GM19240 (cell line): ENCODE measurements at regions not wholly inside any gene's neighbourhood (a gene's known extent, or its start where the extent isn't known, plus 50 kb on each side); places are given as distances from the start of the nearest gene placed in this dataset.

Source experiments
- DNase-seq: peaks from one replicate; pipeline ENCODE4 v3.0.0; 2011; ENCODE audit warnings: low spot score; ENCODE audit not compliant: insufficient read length

DNA sequence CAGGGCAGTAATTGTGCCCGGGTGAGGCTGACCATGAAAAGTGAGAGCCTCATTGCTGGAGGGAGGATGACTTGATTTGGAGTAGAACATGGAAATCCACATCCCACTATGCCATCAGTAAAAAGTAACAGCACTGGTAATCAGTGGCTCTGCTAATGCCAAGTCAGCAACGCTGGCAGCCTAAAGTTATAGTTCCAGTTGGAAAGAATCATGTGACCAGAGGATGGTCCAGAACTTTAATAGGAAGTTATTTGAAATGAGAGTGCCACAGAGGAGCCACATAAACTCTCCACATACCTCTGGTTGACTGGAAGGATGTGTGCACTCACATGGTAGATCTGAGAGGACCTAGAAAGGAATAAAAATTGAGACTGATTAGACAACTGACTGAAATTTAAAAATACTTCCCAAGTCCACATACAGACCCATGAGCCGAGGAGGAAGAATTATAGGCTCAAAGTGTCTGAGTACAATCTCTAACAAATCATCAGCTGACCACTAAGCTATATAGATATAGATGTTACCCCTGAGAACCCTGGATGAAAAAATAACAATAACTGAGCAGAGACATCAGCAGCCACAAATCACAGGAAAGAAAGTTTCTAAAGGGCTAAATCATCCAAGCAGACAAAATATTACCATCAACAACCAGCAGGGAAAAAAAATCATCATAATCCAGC lies 346.8 kb downstream of the STK39 start:
- DNase-seq: no peak

DNA sequence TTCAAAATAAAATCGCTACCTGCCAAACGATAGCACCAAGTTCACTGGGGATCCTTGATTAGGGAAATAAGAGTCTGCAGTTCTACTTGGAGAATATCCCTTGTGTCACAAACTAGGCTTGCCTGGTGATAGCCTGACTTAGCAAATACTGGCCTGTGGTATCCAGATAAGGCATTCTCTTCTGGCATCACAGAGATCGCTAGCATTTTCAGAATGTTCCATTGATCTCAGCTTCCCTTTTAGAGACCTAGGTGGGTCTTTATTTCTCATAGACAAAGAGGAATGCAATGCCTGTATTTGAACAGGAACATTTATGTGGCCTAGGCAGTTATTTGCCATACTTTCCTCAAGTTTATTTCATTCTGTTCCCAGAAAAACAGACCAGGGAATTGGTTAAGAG lies 349.1 kb downstream of the STK39 start:
- no peak for DNase-seq

DNA sequence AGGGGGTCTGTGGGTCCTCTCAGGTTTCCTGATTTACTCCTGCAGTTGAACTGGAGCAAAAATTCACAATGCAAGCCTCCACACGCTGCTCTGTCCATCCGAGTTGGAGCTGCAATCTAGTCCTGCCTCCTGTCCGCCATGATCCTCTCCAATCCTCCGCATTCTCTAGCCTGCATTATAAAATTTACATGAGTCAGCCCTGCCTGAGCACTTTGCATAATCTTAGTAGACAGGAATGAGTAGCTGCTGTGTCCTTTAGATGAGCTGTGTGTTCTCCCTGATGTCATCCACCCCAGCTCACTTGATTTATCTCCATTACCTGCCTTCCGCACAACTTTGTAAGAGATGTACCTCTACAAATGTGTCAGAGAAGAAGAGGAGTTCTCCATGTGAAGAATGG lies 355.6 kb downstream of the STK39 start:
- DNase-seq: no peak

DNA sequence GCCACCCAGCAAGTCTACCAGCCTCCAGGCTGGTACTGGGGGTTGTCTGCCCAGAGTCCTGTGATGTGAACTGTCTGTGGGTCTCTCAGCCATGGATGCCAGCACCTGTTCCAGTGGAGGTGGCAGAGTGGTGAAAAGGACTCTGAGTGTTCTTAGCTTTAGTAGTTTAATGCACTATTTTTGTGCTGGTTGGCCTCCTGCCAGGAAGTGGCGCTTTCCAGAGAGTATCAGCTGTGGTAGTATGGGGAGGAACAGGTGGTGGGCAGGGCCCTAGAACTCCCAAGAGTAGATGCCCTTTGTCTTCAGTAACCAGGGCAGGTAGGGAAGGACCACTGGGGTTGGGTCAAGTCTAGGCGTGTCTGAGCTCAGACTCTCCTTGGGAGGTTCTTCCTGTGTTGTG lies 356.7 kb downstream of the STK39 start:
- no peak for DNase-seq

DNA sequence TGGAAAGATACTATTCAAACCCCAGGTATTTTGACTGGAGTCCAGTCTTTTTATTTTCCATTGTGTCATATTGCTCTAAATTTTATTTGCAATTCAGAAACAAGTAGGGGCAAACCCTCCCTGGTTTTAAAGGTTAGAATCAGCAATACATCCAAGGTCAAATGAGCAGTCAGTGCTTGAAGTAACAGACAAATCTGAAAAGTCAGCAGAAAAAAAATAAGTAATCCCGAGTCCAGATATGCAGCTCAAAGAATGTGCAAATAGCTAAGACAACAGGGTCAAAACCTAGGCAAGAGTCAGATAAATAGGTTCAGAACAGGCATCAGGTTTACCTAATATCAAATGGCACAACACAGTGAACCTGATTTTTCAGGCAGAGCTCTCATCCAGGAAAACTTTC lies 367.0 kb downstream of the STK39 start:
- no peak for DNase-seq

DNA sequence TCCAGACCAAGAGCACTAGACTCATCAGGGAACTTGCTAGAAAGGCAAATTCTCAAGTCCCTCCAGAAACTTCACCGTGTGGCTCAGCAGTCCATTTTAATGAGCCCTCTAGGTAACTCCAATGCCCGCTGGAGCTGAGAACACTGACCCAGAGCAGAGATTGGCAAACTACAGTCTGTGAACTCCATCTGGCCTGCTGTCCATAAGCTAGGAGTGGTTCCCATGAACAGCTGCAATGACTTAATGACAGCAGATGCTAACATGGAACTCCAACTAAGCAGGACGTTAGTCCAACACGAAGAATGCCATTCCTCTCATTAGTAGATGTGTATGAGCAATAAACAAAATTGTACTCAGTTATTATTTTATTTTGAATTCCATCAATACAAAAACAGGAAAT lies 371.9 kb downstream of the STK39 start:
- DNase-seq: no peak

DNA sequence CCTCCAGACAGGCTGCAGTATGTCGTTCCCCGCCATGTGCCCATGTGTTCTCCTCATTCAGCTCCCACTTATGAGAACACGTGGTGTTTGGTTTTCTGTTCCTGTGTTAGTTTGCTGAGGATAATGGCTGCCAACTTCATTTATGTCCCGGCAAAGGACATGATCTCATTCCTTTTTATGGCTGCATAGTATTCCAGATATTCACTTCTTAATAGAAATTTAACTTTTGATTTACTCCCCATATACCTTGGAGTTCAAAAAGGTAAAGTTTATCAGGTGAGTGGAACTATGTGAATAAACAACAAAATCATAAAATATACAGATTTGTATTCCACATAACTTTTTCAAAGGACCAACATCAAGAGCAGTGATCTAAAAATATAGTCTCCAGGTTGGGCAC lies 372.6 kb downstream of the STK39 start:
- no peak for DNase-seq

DNA sequence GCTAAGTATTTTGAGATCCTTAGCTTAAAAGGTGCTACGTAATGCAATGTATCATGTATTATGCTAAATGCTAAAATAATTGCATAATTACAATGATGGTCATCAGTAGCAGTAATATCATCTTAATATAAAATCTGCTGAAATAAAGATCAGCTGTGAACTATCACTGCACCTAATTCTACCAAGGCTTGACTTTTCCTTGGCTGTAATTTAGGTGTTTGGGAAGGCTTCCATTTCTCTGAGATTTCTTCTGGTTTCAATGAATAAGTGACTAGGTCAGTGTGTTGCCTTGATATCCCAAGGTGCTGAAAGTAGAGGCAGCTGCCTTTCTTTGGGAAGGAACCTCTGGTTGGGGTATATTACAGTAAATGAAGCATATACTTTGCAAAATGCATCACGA lies 376.1 kb downstream of the STK39 start:
- DNase-seq: no peak

DNA sequence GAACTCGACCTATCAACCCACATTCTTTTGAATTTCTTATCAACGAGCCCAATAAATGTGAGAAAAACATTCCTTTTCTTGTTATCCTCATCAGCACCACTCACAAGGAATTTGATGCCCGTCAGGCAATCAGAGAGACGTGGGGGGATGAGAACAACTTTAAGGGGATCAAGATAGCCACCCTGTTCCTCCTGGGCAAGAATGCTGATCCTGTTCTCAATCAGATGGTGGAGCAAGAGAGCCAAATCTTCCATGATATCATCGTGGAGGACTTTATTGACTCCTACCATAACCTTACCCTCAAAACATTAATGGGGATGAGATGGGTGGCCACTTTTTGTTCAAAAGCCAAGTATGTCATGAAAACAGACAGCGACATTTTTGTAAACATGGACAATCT lies 378.2 kb downstream of the STK39 start:
- DNase-seq: no peak

DNA sequence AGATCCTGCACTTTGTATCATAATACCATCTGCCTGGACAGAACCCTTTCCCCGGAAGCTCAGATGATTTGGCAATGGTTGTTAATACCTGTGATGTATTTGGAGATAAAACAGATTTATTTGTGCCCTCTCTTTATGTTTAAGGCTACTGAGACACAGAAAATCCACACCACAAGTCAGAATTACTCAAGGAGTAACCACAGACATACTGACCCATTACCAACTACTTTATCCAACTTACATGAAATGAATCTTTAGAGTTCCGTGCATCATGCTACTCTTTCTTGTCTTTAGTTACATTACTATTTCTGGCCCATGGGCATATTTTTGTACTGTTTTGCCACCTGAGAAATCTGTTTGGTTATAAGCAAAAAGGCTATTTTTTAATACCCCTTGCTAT lies 384.0 kb downstream of the STK39 start:
- DNase-seq: no peak

DNA sequence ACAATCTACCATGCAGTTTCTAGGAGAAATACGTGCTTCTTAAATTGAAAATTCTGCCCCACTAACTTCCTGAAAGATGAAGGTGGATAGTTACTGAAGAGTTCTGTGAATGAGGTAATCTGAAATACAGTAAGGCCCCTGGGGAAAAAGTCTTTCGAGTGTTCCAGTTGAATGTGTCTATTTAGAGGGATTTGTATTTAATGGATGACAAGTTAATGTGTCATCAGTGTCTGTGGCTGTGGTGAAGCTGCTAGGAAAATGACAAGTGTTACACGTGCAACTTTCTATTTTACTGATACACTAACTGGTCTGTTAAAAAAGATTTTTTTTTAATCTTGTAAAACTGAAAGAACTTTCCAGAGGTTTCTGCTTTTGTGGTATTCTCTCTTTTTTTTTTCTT lies 384.6 kb downstream of the STK39 start:
- DNase-seq: no peak

DNA sequence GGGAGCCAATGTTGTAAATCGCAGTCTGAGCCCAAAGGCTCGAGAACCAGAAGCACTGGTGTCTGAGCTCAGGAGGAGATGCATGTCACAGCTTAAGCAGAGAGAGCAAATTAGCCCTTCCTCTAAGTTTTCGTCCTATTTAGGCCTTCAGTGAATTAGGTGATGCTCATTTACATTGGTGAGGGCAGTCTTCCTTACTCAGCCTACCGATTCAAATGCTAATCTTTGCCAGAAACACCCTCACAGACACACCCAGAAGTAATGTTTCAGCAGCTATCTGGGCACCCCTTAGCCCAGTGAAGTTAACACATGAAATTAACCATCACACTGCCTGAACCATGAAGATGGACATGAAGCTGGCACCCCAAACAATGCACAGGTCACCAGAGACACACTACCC lies 385.1 kb downstream of the STK39 start:
- DNase-seq: no peak

DNA sequence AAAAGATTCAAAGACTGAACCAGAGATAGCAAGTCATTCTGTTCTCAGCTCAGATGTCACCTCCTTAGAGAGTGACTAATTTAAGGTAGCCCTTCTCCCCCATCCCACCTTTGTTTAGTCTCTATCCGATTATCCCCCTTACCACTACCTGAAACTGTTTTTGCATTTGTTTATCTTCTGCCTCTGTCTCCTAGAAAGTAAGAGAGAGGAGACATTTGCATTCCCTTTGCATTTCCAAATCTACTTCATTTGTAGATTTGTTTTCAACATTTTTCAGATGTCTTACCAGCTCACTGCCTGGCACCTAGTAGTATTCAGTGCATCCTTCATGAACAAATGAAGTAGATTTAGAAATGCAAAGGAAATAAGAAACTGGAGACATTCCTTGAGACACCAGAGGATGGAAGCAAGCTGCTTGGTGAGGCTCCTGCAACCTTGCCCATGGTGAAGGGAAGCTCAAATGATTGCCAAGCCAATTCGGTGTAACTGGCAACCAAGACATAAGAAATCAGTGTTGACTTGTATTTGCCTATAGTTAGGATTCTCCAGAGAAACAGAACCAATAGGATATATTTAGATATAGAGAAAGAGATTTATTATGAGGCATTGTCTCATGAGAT lies 385.7 kb downstream of the STK39 start:
- no peak for DNase-seq

DNA sequence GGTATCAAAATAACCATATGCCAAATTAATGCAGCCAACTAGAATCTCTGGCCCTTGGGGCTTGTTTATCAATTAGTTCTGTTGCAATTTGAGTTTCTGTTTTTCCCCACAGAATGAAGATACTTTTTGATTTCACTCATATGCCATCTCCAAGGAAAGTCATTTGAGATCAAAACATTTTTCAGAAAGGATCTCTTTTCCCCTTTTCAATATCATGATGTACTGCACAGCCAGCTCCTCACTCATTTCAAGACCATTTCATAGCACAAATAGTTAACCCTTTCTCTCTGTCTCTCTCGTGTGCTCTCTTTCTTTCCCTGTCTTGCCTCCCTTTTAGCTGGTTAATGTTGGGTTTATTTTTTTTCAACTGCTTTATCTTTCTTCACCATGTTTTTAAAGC lies 387.3 kb downstream of the STK39 start:
- no peak for DNase-seq

DNA sequence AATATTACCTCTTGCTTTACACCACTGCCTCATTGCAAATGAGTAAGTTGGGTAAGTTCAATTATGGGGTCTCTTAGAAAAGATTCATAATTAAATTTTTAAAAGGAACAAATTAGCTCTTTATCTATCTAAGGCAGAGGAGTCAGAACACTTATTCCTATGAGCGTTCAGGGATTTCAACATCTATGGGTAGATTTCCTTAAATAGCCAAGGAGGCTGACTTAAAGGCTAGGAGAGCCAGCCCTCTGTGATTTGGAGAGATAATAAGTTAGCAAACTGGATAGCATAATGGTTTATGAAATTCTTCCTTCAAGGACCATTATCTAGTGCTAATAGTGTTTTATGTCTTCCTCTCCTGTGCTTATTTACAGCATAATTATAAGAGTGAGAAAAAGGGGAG lies 387.7 kb downstream of the STK39 start:
- no peak for DNase-seq

DNA sequence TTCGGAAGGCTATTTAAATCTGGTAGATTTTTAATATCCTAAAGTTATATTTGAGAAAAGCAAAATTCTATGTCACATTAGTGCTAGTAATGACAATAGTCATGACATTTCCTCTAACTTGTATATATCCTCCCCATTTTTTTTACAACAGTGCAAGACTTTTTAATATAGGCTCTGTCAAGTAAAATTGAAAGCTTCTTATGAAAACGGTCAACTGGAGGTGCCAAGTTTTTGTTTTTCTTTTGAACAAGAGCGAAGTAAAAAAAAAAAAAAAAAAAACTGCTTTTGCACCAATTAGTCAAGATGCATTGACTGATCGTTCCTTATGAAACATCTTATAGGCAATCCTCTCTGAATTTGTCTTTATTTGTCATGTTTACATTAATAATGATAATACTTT lies 389.3 kb downstream of the STK39 start:
- no peak for DNase-seq

DNA sequence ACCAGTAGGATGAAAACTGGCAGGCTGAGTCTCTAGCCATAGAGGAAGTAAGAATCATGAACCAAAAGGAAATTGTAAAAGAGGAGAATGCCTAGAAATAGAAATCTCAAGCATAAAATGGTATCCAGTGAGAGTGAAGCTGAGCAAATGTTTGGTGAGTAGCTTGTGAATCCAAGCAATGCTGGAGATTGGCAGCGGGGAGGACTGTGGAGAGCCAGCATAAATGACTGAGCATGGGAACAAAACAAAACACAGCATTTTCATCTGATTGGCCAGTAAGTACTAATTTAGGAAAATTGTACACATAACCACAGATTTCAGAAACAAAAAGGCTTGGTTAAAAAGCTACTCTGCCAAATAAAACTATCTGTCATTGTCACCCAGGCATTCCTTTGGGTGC lies 390.0 kb downstream of the STK39 start:
- DNase-seq: no peak

DNA sequence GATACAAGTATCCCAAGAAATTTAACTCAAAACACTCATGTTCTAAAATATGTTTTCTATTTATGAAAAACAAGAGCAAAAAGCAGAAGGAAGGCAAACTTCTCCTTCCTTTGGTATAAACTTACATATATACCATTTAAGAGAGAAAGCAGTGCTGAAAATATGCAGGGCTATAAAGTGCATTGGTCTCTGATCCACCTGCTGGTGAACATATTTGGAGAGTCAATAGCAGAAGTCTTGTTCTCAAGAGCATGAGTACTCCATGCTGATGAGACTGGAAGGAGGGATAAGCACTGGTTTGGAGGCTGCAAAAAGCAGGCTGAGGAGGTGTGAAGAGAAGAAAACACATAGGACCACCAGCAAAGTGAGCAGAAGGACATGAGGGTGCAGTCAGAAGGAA lies 391.2 kb downstream of the STK39 start:
- DNase-seq: no peak

DNA sequence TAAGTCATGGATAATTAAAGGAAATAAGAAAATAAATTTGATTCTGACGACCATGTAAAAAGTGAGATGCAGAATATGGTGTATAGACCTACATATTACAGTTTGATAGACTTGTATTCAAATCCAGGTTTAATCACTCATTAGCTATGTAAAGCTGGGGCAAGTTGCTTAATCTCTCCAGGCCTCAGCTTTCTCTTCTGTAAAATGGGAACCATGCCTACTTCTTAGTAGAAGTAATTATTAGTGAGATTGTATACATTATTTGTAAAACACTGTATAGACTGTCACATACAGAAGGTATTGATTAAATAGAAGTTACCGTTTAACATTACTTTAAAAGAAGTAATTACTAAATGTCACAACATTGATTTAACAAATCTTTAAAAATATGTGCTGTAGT lies 392.2 kb downstream of the STK39 start:
- no peak for DNase-seq

DNA sequence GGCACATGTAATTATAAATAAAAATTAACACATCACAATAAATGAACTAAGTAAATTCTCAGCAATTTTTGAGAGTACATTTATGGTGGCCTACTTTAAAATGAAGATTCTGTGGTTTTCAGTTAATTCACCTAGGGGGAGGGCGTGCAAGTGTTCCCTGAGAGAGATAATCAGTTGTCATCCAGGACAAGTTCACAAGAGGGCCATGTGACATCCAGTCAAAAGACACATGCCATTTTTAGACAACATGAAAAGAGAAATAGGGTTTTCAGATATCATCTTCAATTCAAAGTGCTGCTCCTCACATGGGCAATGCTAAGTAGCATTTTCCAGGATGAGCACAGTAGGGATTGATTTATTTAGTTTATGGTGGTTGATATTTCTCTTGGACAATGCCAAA lies 393.7 kb downstream of the STK39 start:
- no peak for DNase-seq

DNA sequence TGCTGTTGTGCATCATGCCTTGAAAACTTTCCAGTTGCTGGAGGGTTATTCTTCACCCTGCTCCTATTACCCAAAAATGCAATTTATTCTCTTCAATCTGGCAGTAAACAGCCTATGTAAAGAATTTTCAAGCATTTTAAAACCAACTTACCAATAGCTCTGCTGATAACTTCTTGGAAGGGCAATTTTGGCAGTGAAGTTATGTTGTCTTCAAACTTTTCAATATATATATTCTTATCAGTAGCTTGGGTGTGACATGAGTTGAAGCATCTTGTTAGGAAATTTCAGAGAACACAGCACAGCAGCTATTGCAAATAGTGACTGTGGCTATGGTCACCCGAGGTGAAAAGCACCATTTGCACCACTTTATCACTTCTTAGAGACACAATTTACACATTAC lies 395.5 kb downstream of the STK39 start:
- no peak for DNase-seq

DNA sequence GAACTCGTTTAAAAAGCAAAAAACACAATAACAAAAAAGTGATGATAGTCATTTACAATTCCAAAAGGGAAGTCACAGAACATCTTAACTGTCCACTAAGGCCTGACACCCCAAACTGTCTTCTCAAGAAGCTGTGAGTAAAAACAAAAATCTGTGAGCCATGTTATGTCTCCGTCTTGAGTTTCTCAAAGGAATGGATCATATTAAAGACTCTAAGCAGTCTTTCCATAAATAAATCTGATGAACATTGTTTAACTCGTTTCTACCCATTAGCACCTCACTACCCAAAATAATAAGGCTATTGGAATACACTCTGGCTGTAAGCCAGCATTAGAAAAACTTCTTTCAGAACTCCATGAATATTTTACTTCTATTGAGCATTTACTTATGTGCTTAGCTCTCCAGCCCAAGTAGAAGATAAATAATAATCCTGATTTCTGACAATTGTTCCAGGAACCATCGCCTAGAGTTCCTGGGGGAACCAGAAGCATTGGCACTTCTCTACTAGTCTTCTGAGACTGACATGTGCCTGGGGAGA lies 396.0 kb downstream of the STK39 start:
- no peak for DNase-seq
